Epithelial cell of proximal tubule (primary cell): ENCODE measurements at regions not wholly inside any gene's neighbourhood (a gene's known extent, or its start where the extent isn't known, plus 50 kb on each side); places are given as distances from the start of the nearest gene placed in this dataset.

Experiments
- DNase-seq: peaks from one replicate; pipeline ENCODE4 v3.0.0-alpha.2; 2011; ENCODE audit warnings: low read depth
- H3K4me3 ChIP-seq: 2 replicates; pipeline ENCODE4 v1.5.1; 2011; ENCODE audit warnings: low read depth, mild to moderate bottlenecking, low read length
- CTCF ChIP-seq: conservative IDR thresholded peaks from 2 replicates; pipeline ENCODE4 v1.5.1; 2012; ENCODE audit warnings: low read depth, mild to moderate bottlenecking, low read length

GRCh38 chr22:47705350-47705749, 942.9 kb downstream of the TBC1D22A start:
- no peak for DNase-seq
- H3K4me3 ChIP-seq: no peak overlapping the region
- no peak for TF ChIP-seq CTCF

GRCh38 chr22:47698906-47699305, 936.5 kb downstream of the TBC1D22A start:
- no peak overlapping the region for H3K4me3 ChIP-seq
- no peak for DNase-seq
- TF ChIP-seq CTCF: no peak

GRCh38 chr22:47697861-47698260, 935.4 kb downstream of the TBC1D22A start:
- DNase-seq: no peak
- no peak overlapping the region for H3K4me3 ChIP-seq
- TF ChIP-seq CTCF: no peak

GRCh38 chr22:47696776-47697175, 934.3 kb downstream of the TBC1D22A start:
- no peak overlapping the region for H3K4me3 ChIP-seq
- TF ChIP-seq CTCF: no peak
- no peak for DNase-seq

- no peak for DNase-seq
- H3K4me3 ChIP-seq: no peak overlapping the region
- TF ChIP-seq CTCF: no peak
Observed at GRCh38 chr22:47695176-47695575, 932.7 kb downstream of the TBC1D22A start.

- H3K4me3 ChIP-seq: no peak overlapping the region
- TF ChIP-seq CTCF: no peak
- DNase-seq: no peak
Observed at GRCh38 chr22:47694536-47695130, 932.2 kb downstream of the TBC1D22A start.

GRCh38 chr22:47693606-47694005, 931.2 kb downstream of the TBC1D22A start:
- TF ChIP-seq CTCF: no peak
- no peak for DNase-seq
- H3K4me3 ChIP-seq: no peak overlapping the region
